Brain microvascular endothelial cell (primary cell): ENCODE measurements at regions not wholly inside any gene's neighbourhood (a gene's known extent, or its start where the extent isn't known, plus 50 kb on each side); places are given as distances from the start of the nearest gene placed in this dataset.

Experiments used
- DNase-seq: peaks from one replicate; pipeline ENCODE4 v3.0.0-alpha.2; 2020
- H3K27ac ChIP-seq: fragments of 250-450 bp; sonication (Bioruptor Pico); 2 replicates; pipeline ENCODE4 v1.5.1; 2020; ENCODE audit warnings: mild to moderate bottlenecking, moderate library complexity
- H3K27me3 ChIP-seq: fragments of 250-450 bp; sonication (Bioruptor Pico); replicated peaks from 2 replicates; pipeline ENCODE4 v1.5.1; 2020; ENCODE audit warnings: mild to moderate bottlenecking
- H3K36me3 ChIP-seq: fragments of 250-450 bp; sonication (Bioruptor Pico); replicated peaks from 2 replicates; pipeline ENCODE4 v1.5.1; 2020; ENCODE audit warnings: mild to moderate bottlenecking
- H3K4me3 ChIP-seq: 2 replicates; pipeline ENCODE4 v1.5.1; 2011; ENCODE audit warnings: low read depth, mild to moderate bottlenecking, control low read depth, low read length, moderate library complexity
- in situ Hi-C: cut with HindIII; loops from 2 replicates; pipeline ENCODE4 v1.10.0; 2017; ENCODE audit warnings: low sequenced_read_pairs, low pct_ligation_motif_present
- TF ChIP-seq, protein P1 (sequence below): IDR thresholded peaks from 2 replicates; pipeline ENCODE4 v1.5.1; 2011; ENCODE audit warnings: low read depth, mild to moderate bottlenecking, moderate library complexity, low read length, control low read depth, inconsistent platforms; ENCODE audit errors: missing control alignments

DNA sequence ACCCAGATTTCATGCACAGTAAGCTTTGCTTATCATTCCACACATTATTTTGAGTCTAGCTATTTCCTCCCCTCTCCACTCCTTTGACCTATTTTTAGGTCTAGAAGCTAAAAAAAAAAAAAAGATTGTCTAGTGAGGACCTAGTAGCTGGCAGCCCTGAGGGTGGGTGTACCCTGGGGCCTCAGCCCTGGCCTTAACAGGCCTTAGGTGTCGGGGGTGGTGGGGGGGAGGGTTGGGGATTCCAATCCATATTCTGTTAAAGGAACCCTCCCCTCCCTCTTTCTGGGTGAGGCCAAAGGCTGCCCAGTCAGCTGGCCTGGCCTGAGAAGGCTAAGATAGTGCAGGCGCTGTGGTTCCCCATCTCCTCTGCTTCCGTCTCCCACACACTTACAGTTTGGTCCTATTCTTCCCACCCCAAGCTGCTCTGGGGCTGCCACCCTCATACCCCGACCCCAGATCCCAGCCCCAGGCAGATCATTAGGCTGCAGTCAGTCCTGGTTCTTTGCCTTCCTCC, 65.5 kb upstream of the HK2 start:
- in situ Hi-C loops = no loop called here
- no peaks in the 10 kb centered on the region for H3K27me3 ChIP-seq
- H3K27ac ChIP-seq = no peak overlapping the region
- TF ChIP-seq, protein P1, sequence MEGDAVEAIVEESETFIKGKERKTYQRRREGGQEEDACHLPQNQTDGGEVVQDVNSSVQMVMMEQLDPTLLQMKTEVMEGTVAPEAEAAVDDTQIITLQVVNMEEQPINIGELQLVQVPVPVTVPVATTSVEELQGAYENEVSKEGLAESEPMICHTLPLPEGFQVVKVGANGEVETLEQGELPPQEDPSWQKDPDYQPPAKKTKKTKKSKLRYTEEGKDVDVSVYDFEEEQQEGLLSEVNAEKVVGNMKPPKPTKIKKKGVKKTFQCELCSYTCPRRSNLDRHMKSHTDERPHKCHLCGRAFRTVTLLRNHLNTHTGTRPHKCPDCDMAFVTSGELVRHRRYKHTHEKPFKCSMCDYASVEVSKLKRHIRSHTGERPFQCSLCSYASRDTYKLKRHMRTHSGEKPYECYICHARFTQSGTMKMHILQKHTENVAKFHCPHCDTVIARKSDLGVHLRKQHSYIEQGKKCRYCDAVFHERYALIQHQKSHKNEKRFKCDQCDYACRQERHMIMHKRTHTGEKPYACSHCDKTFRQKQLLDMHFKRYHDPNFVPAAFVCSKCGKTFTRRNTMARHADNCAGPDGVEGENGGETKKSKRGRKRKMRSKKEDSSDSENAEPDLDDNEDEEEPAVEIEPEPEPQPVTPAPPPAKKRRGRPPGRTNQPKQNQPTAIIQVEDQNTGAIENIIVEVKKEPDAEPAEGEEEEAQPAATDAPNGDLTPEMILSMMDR = no peak
- no peak for DNase-seq
- no peaks in the 10 kb centered on the region for H3K36me3 ChIP-seq
- no peak overlapping the region for H3K4me3 ChIP-seq

DNA sequence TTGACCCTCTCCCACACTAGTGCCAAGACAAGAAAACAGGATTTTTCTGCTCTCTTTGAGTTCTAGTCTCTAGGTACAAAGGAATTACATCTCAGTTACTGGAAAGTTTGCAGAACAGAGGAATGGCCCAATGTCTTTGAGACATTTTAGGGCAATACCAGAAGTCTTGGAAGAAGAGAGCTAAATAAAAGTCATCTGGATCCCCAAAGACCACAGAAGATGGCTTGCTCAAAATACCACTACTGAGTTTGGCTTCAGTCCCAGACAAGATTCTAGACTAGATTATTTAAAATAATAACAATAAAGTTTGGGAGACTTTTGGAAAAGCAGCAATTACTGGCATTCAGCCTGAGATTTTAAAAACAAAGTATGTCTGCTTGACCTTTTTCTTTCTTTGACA, 61.9 kb upstream of the HK2 start:
- Histone ChIP-seq H3K27ac (no peak overlapping the region), H3K36me3 (no peaks in the 10 kb centered on the region), H3K4me3 (no peak overlapping the region), H3K27me3 (no peaks in the 10 kb centered on the region)
- no peak for DNase-seq
- in situ Hi-C loops = no loop called here
- TF ChIP-seq, protein P1 = no peak

DNA sequence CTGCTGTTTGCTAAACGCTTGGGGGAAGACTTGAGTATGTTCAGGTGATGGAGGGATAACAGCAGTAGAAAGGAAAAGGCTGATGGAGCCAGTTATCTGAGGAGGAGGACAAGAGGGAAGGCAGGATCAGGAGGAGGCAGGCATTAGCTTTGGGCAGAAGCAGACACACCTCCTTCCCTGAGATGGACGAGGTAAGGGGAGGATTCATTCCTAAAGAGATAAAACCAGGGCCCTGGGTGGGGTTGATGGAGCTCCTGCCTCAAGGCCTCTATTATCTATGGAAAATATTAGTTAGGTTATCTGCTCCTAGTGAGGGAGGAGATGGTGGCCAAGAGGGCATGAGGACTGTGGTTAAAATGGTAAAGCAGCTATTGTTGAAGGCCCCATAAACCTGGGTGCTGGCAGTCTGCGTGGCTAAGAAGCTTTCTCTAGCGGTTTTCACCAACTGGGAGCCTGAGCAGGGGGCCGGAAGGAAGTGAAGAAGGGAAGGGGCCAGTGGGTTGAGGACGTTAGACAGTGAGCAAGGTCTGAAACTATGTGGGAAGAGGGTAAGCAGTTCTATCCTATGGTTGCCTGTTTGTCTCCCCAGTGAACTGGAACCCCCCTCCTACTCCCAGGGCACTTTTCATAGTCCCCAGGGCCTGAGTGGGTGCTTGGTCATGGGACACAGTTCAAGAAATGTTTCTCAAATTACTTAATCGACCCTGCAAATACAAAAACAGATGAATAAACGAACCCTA, 56.6 kb upstream of the HK2 start:
- in situ Hi-C loops = no loop called here
- Histone ChIP-seq H3K36me3 (no peaks in the 10 kb centered on the region), H3K27ac (no peak overlapping the region), H3K4me3 (no peak overlapping the region), H3K27me3 (no peaks in the 10 kb centered on the region)
- TF ChIP-seq, protein P1 = no peak
- no peak for DNase-seq

DNA sequence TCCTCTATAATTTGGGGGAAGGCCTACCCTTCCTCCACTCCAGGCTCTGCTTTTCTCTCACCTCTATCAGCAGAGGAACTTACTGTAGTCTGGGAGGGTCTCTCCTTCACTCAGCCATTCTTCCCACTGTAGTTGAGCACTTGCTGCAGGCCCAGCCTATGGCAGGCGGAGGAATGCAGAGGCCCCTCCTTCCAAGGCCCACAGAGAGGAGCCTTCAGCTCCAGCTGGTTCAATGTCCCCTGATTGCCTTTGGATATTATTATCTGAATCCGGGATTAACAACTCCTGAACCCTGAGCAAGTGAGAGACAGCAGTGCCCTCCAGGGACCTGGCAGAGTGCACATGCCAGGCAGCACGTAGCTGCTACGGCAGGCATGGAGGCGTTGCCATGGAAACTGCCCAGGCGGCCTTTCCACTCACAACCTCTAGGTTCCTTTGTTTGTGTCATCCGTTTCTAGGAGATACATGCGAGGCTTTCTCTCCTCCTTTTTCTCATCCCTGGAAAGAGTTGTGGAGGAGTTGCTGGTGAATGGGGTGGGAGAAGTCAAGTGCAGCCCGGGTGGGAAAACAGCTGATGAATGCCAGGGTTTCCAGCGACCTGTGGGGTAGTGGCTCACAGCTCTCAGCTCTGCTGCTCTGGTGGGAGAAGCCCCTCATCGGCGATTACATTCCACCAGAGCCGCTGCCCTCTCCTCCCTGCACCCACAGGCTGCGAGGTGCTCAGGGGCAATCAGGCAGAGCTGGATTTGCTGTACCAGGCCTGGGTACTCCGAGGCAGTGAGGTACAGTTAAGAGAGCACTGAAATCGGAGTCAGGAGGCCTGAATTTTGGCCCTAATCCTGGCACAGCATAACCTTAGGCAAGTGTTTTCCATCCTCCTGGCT, 55.3 kb upstream of the HK2 start:
- no peak for DNase-seq

DNA sequence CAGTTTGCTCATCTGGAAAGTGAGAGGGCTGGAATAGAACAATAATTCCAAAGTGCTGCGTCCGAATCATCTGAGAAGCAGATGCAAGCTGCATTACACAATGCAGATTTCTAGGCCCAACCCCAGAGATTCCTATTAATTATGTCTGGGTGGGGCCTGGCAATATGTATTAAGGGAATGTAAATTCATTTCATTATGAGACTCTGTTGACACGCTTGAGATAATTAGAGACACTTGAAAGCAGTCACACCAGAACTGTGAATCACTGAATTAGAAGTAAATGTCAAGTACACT, 54.7 kb upstream of the HK2 start:
- no peak overlapping the region for H3K4me3 ChIP-seq
- no peak overlapping the region for H3K27ac ChIP-seq
- in situ Hi-C loops = no loop called here
- no peaks in the 10 kb centered on the region for H3K27me3 ChIP-seq
- no peak for DNase-seq
- no peaks in the 10 kb centered on the region for H3K36me3 ChIP-seq
- TF ChIP-seq, protein P1 = no peak

More for the DNA sequence above, 55.3 kb upstream of the HK2 start:
- no peak overlapping the region for H3K4me3 ChIP-seq
- no peaks in the 10 kb centered on the region for H3K27me3 ChIP-seq
- H3K27ac ChIP-seq = no peak overlapping the region
- TF ChIP-seq, protein P1 = no peak
- in situ Hi-C loops = no loop called here
- H3K36me3 ChIP-seq = no peaks in the 10 kb centered on the region
